ENCODE measurements at regions not wholly inside any gene's neighbourhood (a gene's known extent, or its start where the extent isn't known, plus 50 kb on each side); places are given as distances from the start of the nearest gene placed in this dataset.

GRCh38 chr9:135246248-135247205, 159.1 kb downstream of the OLFM1 start:
- Mint-ChIP-seq H3K4me3 (no peak overlapping the region), H3K9me3 (no peaks in the 10 kb centered on the region), H3K27me3 (peaks cover 21% of the 10 kb centered on the region), H3K27ac (no peak overlapping the region), H3K4me1 (ENCODE audit: unreplicated experiment) (no peaks in the 10 kb centered on the region), H3K36me3 (no peaks in the 10 kb centered on the region)
- no peak for TF ChIP-seq CTCF (conservative IDR thresholded peaks at IDR 0.05)
- no peak for DNase-seq (ENCODE audit: extremely low spot score, unreplicated experiment)

- Mint-ChIP-seq H3K27me3 (peaks cover 27% of the 10 kb centered on the region), H3K4me1 (ENCODE audit: unreplicated experiment) (no peaks in the 10 kb centered on the region), H3K27ac (no peak overlapping the region), H3K36me3 (no peaks in the 10 kb centered on the region), H3K4me3 (no peak overlapping the region), H3K9me3 (no peaks in the 10 kb centered on the region)
- TF ChIP-seq CTCF (conservative IDR thresholded peaks at IDR 0.05), result no peak
- no peak for DNase-seq (ENCODE audit: extremely low spot score, unreplicated experiment)
Observed at GRCh38 chr9:135247227-135247930, 159.9 kb downstream of the OLFM1 start.

- Mint-ChIP-seq H3K4me1 (ENCODE audit: unreplicated experiment) (no peaks in the 10 kb centered on the region), H3K27ac (no peak overlapping the region), H3K4me3 (no peak overlapping the region), H3K27me3 (peaks cover 32% of the 10 kb centered on the region), H3K9me3 (no peaks in the 10 kb centered on the region), H3K36me3 (no peaks in the 10 kb centered on the region)
- TF ChIP-seq CTCF (conservative IDR thresholded peaks at IDR 0.05), result no peak
- DNase-seq (ENCODE audit: extremely low spot score, unreplicated experiment), result no peak
Observed at GRCh38 chr9:135248111-135248510, 160.6 kb downstream of the OLFM1 start.

GRCh38 chr9:135248721-135249120, 161.3 kb downstream of the OLFM1 start:
- H3K27me3 Mint-ChIP-seq, result peaks cover 29% of the 10 kb centered on the region
- H3K36me3 Mint-ChIP-seq, result no peaks in the 10 kb centered on the region
- TF ChIP-seq CTCF (conservative IDR thresholded peaks at IDR 0.05), result no peak
- no peaks in the 10 kb centered on the region for H3K4me1 Mint-ChIP-seq (ENCODE audit: unreplicated experiment)
- H3K4me3 Mint-ChIP-seq, result no peak overlapping the region
- no peak overlapping the region for H3K27ac Mint-ChIP-seq
- H3K9me3 Mint-ChIP-seq, result no peaks in the 10 kb centered on the region
- no peak for DNase-seq (ENCODE audit: extremely low spot score, unreplicated experiment)

GRCh38 chr9:135249191-135249590, 161.7 kb downstream of the OLFM1 start:
- H3K4me3 Mint-ChIP-seq, result no peak overlapping the region
- TF ChIP-seq CTCF (conservative IDR thresholded peaks at IDR 0.05), result no peak
- no peaks in the 10 kb centered on the region for H3K9me3 Mint-ChIP-seq
- no peaks in the 10 kb centered on the region for H3K36me3 Mint-ChIP-seq
- H3K27ac Mint-ChIP-seq, result no peak overlapping the region
- DNase-seq (ENCODE audit: extremely low spot score, unreplicated experiment), result no peak
- H3K27me3 Mint-ChIP-seq, result peaks cover 29% of the 10 kb centered on the region
- H3K4me1 Mint-ChIP-seq (ENCODE audit: unreplicated experiment), result no peaks in the 10 kb centered on the region

All from type B pancreatic cell (in vitro differentiated cells).